GM21360 (cell line): ENCODE measurements at regions not wholly inside any gene's neighbourhood (a gene's known extent, or its start where the extent isn't known, plus 50 kb on each side); places are given as distances from the start of the nearest gene placed in this dataset.
A peak's percentile ranks its signal among the peaks of the same experiment; 100 is the strongest.

ENCODE experiments used
- ATAC-seq: cut with Tn5 transposase; IDR thresholded peaks from one replicate; pipeline ENCODE4 v1.9.1; 2021; ENCODE audit warnings: mild to moderate bottlenecking, moderate library complexity; ENCODE audit not compliant: unreplicated experiment

DNA sequence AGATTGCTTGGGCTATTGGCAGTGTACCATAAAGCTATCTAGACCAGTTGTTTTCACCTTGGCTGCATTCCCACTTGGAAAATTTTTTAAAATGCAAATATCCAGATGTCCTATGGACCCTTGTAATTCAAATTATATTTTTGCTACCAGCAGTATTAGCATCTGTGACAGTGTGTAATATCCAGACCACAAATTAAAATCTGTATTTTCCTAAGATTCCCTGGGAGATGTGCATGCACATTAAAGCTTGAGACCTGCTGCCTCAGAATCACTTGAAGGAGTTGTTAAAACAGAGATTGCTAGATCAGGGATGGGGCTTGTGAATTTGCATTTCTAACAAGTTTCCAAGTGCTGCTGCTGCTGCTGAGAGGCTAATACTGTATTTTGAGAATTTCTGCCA, 381.2 kb upstream of the PDE4D start:
- ATAC-seq, result no peak

DNA sequence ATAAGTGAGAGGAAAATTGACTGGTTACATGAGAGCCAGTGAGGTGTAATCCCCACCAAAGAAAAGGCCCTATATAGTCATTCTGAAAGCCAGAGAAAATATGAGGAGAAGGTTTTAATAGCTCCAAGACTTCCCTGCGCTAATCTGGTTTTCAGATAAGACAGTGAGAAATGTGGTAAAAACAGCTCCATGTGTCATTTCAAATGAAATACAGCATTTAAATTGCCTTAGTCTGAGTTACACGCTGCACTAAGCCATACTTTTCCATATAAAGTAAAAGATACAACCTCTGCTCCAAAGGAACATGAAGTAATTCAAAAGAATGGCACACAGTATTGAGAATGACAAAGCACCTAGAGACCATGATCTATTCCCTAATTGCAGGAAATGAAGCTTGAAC, 378.0 kb upstream of the PDE4D start:
- ATAC-seq, result no peak

DNA sequence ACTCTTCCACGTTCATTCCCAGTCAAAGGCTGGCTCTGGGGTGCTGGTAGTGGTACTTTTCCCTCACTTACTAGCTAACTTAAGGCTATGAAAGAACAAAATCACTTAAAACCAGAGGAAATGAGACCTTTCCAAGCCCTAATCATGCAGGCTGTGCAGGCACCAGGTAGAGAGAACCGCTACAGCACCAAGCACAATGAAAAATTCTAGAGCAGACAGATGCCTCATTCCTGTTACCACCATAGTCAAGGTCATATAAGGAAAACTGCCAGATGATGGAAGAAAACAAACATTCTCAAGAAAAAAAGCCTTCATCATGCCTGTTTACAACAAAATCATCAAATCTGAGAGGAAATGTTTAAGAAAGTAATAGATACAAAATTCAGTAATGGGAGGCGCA, 374.4 kb upstream of the PDE4D start:
- no peak for ATAC-seq

DNA sequence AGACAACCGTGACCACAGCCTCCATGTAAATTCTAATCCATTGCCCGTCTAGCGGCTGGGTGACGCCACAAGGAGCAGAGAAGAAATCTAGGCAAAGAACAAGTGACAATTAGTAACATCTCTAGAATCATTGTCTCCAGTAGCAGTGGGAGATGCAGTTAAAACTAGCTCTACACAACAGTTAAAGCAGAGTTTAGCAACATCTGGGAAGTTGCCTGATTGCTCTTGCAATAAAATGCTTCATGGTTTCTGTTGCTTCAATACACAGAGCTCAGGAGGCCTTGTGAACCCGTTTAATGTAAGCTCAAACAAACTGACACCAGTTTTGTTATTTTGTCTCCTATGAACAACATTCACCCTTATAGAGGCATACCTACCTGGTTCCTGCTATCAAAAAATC, 369.8 kb upstream of the PDE4D start:
- no peak for ATAC-seq

GRCh38 chr5:60262576-60263295, 369.2 kb upstream of the PDE4D start:
- no peak for ATAC-seq

- ATAC-seq, result no peak
Measured at GRCh38 chr5:60261732-60262131, 368.2 kb upstream of the PDE4D start.

- no peak for ATAC-seq
Measured at GRCh38 chr5:60260658-60261057, 367.1 kb upstream of the PDE4D start.

DNA sequence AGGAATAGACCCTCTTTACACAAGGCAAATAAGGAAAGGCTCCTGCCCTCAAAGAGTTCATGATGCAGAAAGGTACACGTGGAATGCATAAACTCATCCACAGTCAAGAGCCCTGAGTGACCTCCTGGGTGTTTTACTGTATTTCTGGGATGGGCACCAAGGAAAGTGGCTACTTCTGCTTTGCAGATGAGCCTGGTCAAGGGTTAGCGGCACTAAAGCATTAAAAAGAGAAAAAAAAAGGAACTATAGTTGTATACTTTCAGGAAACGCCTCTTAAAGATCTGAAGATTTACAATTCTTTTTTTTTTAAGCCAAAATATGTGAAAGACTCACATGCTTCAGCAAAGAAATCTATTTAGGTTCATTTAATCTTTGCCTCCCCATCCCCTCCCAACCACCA, 366.2 kb upstream of the PDE4D start:
- ATAC-seq, result no peak

DNA sequence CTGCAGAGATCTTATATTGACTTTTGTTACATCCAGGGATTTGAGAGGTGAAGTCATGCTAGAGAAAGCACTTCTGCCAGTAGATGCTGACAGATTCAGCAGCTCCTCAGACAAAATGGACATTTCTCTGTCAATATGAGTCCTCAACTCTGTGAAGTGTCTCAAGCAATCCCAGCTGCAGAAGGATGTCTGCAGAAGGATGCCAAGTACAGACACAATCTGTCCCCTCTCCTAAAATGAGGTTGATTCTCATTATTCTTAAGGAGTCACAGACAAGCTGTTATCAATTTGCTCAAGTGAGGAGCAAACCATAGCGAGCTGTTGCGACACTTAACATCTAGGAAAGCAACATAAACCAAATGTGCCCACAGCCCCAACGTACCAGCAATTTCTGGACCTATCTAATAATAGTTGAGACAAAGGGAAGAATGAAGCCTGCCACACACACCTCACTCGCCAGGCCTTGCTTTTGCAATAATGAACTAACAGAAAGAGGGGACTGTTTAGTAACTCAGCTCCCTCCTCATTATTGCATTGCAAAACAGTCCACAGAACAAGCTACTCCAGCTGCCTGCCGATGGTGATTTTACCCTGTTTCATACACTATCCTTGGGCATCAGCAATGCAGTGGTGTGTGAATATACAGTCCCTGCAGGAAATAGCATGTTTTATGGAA, 364.2 kb upstream of the PDE4D start:
- no peak for ATAC-seq

- no peak for ATAC-seq
Measured at GRCh38 chr5:60256546-60256945, 363.0 kb upstream of the PDE4D start.

DNA sequence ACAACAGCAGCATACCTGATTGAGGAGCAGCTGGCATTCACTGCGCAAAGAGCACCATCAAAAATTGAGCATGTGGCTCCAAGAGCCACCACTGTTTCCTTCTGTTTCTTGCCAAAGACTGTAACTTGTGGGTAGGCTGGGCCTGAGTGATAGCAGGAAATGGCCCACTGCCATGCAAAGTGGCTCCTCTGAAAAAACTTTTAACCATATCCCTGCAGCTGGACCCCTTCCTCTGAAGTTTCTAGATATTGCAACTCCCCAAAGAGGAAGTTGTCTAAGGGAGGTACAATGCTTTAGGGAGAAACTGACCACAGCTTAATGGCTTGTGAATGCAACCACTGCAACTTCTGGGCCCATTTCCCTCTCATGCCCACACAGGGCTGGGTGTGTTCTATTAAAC, 355.4 kb upstream of the PDE4D start:
- ATAC-seq, result peak; percentile 96

DNA sequence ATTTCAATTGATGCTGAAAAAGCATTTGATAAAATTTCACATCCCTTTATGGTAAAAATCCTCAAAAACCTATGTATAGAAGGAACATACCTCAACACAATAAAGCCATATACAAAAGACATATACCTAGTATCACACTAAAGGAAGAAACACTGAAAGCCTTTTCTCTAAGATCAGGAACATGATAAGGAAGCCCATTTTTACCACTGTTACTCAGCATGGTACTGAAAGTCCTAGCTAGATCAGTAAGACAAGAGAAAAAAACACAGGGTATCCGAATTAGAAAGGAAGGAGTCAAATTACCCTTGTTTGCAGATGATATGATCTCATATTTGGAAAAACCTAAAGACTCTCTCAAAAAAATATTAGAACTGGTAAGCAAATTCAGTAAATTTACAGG, 350.2 kb upstream of the PDE4D start:
- ATAC-seq, result no peak

DNA sequence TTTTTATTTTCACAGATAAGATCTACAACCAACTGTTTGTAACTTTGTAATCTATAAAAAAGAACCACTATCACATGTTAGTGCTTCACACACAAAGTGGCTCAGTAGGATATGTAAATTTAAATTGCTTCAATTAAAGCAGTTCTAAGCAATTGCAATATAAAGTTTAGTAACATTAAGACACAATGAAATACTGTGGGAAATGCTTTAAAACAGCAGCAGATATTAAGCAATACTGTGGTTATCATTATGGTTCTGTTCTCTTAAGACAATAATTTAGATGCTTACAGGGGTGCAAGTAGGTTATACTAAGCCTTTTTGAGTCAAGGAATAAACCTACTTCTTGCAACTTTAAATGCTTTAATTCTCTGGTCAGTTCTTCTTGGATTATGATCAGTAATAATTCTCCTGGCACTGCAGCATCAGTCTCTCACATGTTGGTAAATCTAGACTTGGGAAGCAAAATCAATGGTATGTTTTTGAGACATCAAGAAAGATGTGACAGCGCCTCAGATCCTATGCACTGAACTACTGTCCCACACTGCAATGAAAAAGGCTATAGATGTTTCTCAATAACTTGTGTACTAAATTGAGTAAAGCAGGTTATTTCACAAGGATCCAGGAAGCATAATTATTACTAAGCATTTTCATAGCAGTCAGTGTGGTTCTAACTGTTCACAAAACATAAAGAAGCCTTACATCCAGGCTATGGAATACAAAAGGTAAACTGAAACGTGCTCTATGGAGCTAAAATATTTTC, 338.7 kb upstream of the PDE4D start:
- ATAC-seq, result no peak

GRCh38 chr5:60230456-60230855, 336.9 kb upstream of the PDE4D start:
- no peak for ATAC-seq

GRCh38 chr5:60229691-60230185, 336.2 kb upstream of the PDE4D start:
- ATAC-seq, result no peak

DNA sequence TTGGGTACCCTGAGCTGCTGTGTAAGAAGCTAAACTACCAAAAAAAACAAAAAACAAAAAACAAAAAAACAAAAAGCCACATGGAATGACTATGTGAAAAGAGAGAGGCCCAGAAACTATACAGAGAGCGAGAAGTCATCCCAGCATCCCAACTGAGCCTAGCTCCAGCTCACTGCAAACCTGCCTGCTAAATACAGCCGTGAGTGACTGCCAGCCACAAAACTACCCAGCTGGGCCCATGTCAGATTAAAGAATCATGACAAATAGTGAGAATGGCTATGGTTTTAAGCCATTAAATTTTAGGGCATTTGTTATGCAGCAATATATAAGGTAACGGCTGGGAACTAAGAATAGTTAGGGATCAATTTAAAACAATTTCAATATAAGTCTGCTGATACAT, 335.1 kb upstream of the PDE4D start:
- ATAC-seq, result no peak

- ATAC-seq, result no peak
Measured at GRCh38 chr5:60226128-60226527, 332.6 kb upstream of the PDE4D start.

GRCh38 chr5:60223342-60223741, 329.8 kb upstream of the PDE4D start:
- no peak for ATAC-seq

- ATAC-seq, result no peak
Measured at GRCh38 chr5:60219921-60220320, 326.4 kb upstream of the PDE4D start.

DNA sequence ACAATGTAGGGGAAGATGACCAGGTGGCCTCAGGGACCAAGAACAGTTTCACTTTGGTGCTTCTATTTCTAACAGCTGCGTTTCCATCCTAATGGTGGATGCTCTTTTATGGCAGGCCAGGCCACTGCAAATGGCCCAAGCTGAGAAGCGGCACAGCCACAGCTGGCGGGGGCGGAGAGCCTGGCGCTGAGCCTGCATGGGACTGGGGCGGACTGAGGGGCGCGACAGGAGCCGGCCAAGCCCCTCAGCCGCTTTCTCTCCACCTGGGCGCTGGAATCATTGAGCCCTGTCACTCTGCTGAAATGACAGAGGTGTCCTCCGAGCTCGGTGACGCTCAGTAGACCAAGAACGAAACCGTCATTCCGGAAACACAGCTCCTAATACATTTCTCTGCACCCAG, 317.3 kb upstream of the PDE4D start:
- ATAC-seq, result no peak

- ATAC-seq, result no peak
Measured at GRCh38 chr5:60209146-60209840, 315.8 kb upstream of the PDE4D start.
